ENCODE measurements at regions not wholly inside any gene's neighbourhood (a gene's known extent, or its start where the extent isn't known, plus 50 kb on each side); places are given as distances from the start of the nearest gene placed in this dataset.
"Not testable (repeated sequence)": the region's sequence is repeated elsewhere in the genome, so short reads cannot be mapped to it uniquely, and the experiment has no call there.

DNA sequence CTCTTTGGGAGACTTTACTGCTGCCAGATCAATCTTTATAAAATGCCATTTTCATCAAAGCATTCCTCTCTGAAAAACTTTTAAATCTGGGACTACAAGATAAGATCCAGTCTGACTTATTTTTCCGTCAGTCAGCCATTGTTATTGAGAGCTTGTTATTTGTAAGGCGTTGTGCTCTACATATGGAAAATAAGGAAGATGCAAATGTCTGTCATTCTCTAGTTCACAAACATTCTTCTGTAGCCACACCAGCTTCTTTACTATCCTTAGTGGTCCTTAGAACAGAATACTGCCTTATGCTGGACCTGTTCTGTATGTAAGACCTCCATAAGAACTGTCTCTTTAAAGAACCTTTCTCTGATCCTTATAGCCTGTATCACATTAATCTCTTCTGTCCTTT is 120.3 kb upstream of the NBPF19 start:
- H3K27ac ChIP-seq; H3K27me3 ChIP-seq (replicated peaks; ENCODE audit: insufficient read depth); DNase-seq (ENCODE audit: low spot score); H3K9me3 ChIP-seq; H3K4me1 ChIP-seq (ENCODE audit: control insufficient read depth in 1 of 2, low read depth in 2 of 2); H3K4me3 ChIP-seq; H3K36me3 ChIP-seq; ATAC-seq (ENCODE audit: insufficient number of reproducible peaks, low FRiP score, low read depth): not testable (repeated sequence)

DNA sequence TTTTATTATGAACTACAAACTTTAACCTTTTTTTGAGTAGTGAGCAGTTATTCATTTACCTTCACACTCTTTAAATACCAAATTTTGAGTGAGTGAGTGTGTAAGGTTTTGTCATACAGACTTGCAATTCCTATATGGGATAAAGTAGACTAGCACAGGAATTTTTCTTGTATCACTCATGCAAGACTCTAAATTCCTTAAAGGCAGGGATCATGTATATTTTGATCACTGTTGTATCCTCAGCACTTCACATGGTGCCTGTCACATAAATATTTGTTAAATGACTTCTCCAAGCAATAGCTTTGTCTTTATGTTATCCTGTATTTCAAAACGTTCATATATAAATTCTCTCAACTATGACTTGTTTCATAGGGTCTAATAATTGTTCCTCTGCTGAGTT is 119.1 kb upstream of the NBPF19 start:
- H3K27me3 ChIP-seq (replicated peaks; ENCODE audit: insufficient read depth); H3K4me1 ChIP-seq (ENCODE audit: control insufficient read depth in 1 of 2, low read depth in 2 of 2); H3K27ac ChIP-seq; H3K4me3 ChIP-seq; ATAC-seq (ENCODE audit: insufficient number of reproducible peaks, low FRiP score, low read depth); DNase-seq (ENCODE audit: low spot score); H3K9me3 ChIP-seq; H3K36me3 ChIP-seq: not testable (repeated sequence)

DNA sequence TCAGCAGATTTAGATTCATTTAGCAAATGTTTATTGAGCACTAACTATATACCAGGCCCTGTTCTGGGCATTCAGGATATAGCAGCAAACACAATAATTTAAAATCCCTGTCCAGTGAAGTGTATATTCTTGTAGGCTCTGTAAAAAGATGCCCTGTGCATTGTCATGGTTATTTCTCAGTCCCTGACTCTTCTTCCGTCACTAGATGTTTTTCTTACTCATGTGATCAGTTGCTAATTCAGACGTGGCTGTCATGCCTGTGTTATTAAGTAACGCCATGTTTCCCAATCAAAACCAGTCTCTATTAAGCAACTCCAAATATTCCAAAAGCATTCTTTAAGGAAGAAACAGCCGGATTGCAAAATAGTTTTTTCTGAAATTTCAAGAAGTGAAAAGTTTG is 118.7 kb upstream of the NBPF19 start:
- H3K27ac ChIP-seq; H3K27me3 ChIP-seq (replicated peaks; ENCODE audit: insufficient read depth); H3K4me1 ChIP-seq (ENCODE audit: control insufficient read depth in 1 of 2, low read depth in 2 of 2); H3K4me3 ChIP-seq; H3K36me3 ChIP-seq; H3K9me3 ChIP-seq; DNase-seq (ENCODE audit: low spot score): not testable (repeated sequence)
- ATAC-seq (ENCODE audit: insufficient number of reproducible peaks, low FRiP score, low read depth) = peak; percentile 47

DNA sequence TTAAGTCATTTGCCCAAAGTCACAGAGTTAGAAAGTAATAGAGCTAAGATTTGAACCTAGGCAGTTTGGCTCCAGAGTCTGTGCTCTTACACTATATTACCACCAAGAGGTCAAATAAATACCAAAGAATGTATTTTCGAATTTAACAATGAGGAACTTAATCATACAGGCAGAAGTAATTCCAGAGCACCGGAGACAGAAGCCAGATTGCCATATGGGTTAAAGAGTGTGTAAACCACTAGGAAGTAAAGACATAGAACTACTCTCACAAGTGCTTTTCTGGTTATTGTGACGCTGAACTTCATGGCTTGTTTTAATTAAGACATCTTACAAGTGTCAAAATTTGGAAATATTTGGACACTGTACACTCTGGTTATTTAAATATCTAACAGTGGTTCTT is 114.5 kb upstream of the NBPF19 start:
- not testable (repeated sequence) for H3K36me3 ChIP-seq; DNase-seq (ENCODE audit: low spot score); H3K4me3 ChIP-seq; H3K9me3 ChIP-seq; H3K4me1 ChIP-seq (ENCODE audit: control insufficient read depth in 1 of 2, low read depth in 2 of 2); ATAC-seq (ENCODE audit: insufficient number of reproducible peaks, low FRiP score, low read depth); H3K27ac ChIP-seq; H3K27me3 ChIP-seq (replicated peaks; ENCODE audit: insufficient read depth)

DNA sequence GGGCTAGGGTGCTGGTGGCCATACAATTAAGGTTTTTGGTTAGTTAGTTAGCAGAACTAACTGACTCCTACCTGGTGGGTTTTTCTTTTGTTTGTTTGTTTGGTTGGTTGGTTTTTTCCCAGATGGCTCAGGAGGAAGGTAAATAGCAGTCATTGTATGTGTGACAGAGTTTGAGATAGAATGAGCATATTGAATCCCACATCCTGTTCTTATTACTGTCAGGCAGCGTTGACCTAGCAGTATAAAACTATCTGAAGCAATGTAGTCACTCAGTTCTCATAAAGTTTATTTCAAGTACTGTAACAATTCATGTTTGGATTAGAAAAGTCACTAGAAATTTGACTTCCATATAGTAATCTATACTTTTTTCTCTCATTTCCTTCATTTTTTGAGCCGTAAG is 113.5 kb upstream of the NBPF19 start:
- not testable (repeated sequence) for H3K36me3 ChIP-seq; H3K4me1 ChIP-seq (ENCODE audit: control insufficient read depth in 1 of 2, low read depth in 2 of 2); ATAC-seq (ENCODE audit: insufficient number of reproducible peaks, low FRiP score, low read depth); H3K27me3 ChIP-seq (replicated peaks; ENCODE audit: insufficient read depth); DNase-seq (ENCODE audit: low spot score); H3K4me3 ChIP-seq; H3K9me3 ChIP-seq; H3K27ac ChIP-seq

DNA sequence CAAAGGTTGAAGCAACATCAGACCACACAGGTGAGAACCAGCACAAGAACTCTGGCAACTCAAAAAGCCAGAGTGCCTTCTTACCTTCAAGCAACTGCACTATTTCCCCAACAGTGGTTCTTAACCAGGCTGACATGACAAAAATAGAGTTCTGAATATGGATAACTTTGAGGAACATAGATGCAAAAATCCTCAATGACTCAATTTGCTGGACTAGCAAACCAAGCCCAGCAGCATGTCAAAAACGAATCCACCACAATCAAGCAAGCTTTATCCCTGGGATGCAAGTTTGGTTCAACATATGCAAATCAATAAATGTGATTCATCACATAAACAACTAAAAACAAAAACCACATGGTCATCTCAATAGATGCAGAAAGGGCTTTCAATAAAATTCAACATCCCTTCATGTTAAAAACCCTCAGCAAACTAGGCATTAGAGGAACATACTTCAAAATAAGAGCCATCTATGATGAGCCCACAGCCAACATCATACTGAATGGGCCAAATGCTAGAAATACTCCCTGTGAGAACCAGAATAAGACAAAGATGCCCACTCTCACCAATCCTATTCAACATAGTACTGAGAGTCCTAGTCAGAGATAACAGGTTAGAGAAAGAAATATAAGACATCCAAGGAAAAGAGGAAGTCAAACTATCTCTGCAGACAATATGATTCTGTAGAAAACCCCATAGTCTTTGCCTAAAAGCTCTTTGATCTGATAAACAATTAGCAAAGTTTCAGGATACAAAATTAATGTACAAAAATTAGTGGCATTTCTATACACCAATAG is 110.5 kb upstream of the NBPF19 start:
- not testable (repeated sequence) for ATAC-seq (ENCODE audit: insufficient number of reproducible peaks, low FRiP score, low read depth); H3K9me3 ChIP-seq; H3K27me3 ChIP-seq (replicated peaks; ENCODE audit: insufficient read depth); H3K27ac ChIP-seq; DNase-seq (ENCODE audit: low spot score); H3K36me3 ChIP-seq; H3K4me1 ChIP-seq (ENCODE audit: control insufficient read depth in 1 of 2, low read depth in 2 of 2); H3K4me3 ChIP-seq

DNA sequence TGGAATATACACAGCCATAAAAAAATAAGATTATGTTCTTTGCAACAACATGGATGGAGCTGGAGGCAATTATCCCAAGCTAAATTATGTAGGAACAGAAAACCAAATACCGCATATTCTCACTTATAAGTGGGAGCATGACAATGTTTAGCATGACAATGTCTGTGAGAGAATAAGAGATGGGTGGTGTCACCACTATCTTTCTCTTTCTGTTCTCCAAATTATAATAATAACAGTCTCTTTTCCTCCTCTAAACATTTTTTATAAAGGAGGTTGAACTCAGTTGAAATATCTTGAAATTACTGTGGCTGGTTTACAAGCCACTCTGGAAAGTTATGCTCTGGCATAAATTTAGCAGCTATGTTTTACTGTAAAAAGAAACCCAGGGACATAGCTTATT is 108.4 kb upstream of the NBPF19 start:
- not testable (repeated sequence) for H3K4me3 ChIP-seq; H3K9me3 ChIP-seq; H3K36me3 ChIP-seq; DNase-seq (ENCODE audit: low spot score); ATAC-seq (ENCODE audit: insufficient number of reproducible peaks, low FRiP score, low read depth); H3K27me3 ChIP-seq (replicated peaks; ENCODE audit: insufficient read depth); H3K4me1 ChIP-seq (ENCODE audit: control insufficient read depth in 1 of 2, low read depth in 2 of 2); H3K27ac ChIP-seq

DNA sequence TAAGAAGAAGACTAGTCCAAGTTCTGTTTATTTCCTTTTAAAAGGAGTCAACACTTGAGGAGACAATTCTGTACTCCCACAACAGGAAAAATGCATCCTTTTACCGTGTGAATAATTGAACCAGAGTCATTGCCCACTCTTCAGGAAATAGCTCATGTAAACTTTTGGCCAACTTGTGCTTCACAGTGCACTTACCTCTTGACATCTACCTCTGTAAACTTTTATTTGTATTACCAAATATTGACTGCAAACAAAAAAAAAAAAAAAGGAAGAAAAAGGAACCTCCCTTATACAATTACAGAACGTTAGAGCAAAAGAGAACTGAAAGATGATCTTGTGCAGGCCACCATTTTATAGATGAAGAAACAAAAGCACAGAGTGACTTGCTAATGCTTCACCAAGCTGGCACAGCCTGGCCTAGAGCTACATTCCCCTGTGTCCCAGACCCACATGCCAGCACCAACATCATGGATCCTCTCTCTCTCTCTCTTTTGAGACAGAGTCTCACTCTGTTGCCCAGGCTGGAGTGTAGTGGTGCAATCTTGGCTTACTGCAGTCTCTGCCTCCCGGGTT is 107.3 kb upstream of the NBPF19 start:
- H3K36me3 ChIP-seq; H3K4me1 ChIP-seq (ENCODE audit: control insufficient read depth in 1 of 2, low read depth in 2 of 2); H3K9me3 ChIP-seq; DNase-seq (ENCODE audit: low spot score); H3K27me3 ChIP-seq (replicated peaks; ENCODE audit: insufficient read depth); ATAC-seq (ENCODE audit: insufficient number of reproducible peaks, low FRiP score, low read depth); H3K4me3 ChIP-seq; H3K27ac ChIP-seq: not testable (repeated sequence)

DNA sequence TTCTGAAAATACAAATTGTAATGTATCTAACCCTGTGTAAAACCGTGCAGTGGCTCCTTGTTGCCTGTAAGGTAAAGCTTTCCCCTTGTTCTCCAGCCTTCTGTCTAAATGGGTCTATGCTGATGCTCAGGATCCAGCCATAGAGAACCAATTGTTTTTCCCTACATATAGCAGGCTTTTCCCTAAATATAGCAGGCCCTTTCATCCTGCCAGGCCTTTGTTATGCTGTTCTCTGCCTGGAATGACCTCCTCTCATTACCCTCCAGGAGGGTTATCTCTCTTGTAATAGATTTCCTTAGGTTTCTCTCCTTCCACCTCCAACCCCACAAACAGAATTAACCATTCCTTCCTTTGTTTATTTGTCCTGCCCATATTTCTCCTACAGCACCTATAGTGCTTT is 106.5 kb upstream of the NBPF19 start:
- not testable (repeated sequence) for DNase-seq (ENCODE audit: low spot score); H3K36me3 ChIP-seq; H3K4me3 ChIP-seq; H3K9me3 ChIP-seq; ATAC-seq (ENCODE audit: insufficient number of reproducible peaks, low FRiP score, low read depth); H3K27me3 ChIP-seq (replicated peaks; ENCODE audit: insufficient read depth); H3K27ac ChIP-seq; H3K4me1 ChIP-seq (ENCODE audit: control insufficient read depth in 1 of 2, low read depth in 2 of 2)

DNA sequence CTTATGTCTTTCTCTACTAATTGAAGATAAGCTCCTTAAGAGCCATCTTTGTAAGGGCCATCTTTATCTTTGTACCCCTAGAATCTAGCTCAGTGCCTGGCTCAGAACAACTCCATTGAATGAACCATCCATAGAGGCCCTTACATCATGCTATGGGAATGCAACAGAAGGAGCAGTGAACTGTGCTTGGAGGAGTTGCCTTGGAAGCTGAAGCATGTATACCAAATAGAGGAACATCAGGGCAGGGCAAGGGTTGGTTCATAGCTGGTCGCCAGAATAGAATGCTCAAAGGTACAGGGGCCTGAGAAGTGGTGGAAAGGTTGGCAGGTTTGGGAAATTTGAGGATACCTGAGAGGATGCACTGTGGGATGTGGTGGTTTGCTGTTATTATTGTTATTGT is 105.8 kb upstream of the NBPF19 start:
- H3K27me3 ChIP-seq (replicated peaks; ENCODE audit: insufficient read depth); H3K4me1 ChIP-seq (ENCODE audit: control insufficient read depth in 1 of 2, low read depth in 2 of 2); H3K36me3 ChIP-seq; DNase-seq (ENCODE audit: low spot score); H3K4me3 ChIP-seq; H3K27ac ChIP-seq; ATAC-seq (ENCODE audit: insufficient number of reproducible peaks, low FRiP score, low read depth); H3K9me3 ChIP-seq: not testable (repeated sequence)

DNA sequence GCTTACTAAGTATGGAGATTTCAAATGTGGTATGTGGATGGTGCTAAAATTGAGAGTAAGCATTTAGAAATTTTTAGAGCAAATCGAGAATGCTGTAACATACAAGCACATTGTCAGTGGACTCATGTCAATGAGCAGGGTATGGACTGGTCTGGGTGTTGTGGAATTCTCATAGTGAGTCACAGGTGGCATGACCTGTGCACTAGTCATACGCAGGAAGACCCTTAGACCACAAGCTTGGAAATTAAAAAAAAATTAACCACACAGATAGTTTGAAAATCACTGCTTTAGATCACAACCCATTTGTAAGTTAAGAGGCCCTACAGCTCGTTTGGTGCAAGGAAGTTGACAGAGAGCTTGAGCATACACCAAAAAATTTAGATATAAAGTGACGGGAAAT is 102.9 kb upstream of the NBPF19 start:
- DNase-seq (ENCODE audit: low spot score); H3K36me3 ChIP-seq; ATAC-seq (ENCODE audit: insufficient number of reproducible peaks, low FRiP score, low read depth); H3K27me3 ChIP-seq (replicated peaks; ENCODE audit: insufficient read depth); H3K9me3 ChIP-seq; H3K4me3 ChIP-seq; H3K27ac ChIP-seq; H3K4me1 ChIP-seq (ENCODE audit: control insufficient read depth in 1 of 2, low read depth in 2 of 2): not testable (repeated sequence)

DNA sequence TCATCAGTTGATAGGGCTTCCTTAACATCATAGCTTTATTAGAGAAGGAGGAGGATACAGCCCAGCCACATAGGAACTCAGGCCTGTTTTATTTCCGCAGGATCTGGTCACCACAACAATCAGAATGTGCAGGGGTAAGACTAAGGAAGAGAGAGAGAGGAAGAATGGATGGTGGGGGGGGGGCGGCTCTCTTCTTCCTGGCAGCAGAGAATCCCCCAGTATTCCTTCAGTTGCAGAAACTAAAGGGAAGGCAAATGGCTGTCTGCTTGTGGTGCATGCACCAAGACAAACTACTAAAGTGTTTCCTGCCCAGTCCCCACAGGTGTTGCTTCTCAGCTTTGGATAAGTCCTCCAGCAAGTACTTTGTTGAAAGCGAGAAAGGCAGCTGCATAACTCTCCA is 96.4 kb upstream of the NBPF19 start:
- not testable (repeated sequence) for ATAC-seq (ENCODE audit: insufficient number of reproducible peaks, low FRiP score, low read depth); H3K27ac ChIP-seq; DNase-seq (ENCODE audit: low spot score)

More for the DNA sequence above, 96.4 kb upstream of the NBPF19 start:
- not testable (repeated sequence) for H3K4me1 ChIP-seq (ENCODE audit: control insufficient read depth in 1 of 2, low read depth in 2 of 2); H3K36me3 ChIP-seq; H3K4me3 ChIP-seq; H3K27me3 ChIP-seq (replicated peaks; ENCODE audit: insufficient read depth); H3K9me3 ChIP-seq

All from thoracic aorta (tissue), 2 donors.